ENCODE measurements at regions not wholly inside any gene's neighbourhood (a gene's known extent, or its start where the extent isn't known, plus 50 kb on each side); places are given as distances from the start of the nearest gene placed in this dataset.

GRCh38 chr1:4046836-4047461 is 146.9 kb upstream of the C1orf174 start:
- no peak for DNase-seq

DNA sequence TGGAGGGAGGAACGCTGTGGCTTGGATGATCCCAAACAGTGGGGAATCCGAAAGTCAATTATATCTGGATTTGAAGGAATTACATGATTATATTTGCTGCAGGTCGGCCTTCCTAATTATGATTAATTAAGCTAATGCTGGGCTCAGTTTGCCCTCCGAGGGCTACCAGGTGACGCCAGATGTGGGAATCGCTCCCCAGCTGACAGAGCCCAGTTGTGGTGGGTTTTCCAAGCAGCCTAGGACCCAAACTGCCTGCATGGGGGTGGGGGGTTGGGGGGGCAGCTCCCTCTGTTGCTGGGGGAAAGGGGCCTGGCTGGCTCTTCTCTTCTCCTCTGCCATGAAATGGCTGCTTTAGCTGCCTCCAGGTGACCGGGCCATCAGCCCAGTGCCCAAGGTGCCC is 147.6 kb upstream of the C1orf174 start:
- DNase-seq: no peak

GRCh38 chr1:4048076-4048475 is 148.0 kb upstream of the C1orf174 start:
- DNase-seq: no peak

DNA sequence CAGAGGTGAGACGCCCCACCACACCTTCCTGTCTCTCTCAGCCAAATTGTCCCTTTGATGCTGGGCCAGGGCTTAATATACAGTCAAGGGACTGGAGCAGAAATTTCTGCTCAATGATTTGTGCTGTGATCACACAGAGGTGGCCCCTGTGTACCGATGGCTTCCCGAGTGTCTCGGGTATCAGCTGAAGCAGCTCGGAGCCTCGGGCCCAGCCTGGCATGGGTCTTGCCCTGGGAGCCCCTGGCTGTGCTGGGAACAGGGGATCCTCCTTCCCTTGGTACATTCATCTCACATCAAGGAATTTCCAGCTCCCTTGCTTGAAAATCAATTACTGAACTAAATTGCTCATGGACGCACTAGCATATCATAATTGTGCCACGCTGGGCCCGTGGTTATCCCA is 148.8 kb upstream of the C1orf174 start:
- DNase-seq: no peak

GRCh38 chr1:4050998-4051397 is 150.9 kb upstream of the C1orf174 start:
- no peak for DNase-seq

GRCh38 chr1:4052657-4053056 is 152.6 kb upstream of the C1orf174 start:
- DNase-seq: no peak

DNA sequence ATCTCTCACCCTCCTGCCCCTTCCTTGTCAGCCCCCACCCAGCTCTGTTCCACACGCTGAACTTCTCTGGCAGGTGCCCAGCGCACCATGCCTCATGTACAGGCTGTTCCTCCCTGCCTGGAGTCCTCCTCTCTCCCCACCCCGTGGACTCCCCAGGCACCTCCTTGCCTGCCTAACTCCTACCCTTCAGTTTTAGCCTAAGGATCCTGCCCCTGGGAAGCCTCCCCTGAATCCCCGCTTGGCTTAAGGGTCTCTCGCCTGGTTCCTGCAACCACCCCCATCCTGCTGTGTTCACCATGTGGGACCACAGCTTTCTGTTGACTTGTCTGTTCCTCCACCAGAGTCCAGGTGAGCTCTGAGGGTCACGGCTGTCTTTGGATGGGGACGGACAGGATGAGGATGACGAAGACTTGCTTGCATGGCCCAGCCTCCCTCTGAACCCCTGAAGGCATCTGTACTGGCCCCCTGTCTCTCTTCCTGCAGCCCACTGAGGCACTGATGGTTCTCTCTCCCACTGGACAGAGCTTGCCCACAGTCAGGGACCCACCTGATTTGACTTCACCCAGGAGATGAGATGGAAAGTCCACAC is 153.2 kb upstream of the C1orf174 start:
- no peak for DNase-seq

DNA sequence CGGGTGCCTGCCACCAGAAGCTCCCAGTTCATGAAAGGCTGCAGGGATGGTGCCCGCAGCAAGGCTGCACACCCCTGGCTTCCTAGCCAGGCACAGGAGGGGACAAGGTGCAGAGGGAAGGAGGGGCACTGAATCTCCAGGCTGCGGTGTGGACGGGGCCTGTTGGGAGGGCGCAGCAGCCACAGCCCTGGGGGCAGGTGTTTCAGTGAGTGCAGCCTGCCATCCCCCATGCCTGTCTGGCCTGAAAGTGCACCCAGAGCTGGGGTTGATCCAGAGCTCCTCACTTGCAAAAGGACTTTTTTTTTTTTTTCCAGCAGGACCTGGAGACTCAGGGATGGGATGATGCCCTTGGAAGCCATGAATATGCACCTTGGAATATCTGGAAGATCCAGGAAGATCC is 153.7 kb upstream of the C1orf174 start:
- no peak for DNase-seq

DNA sequence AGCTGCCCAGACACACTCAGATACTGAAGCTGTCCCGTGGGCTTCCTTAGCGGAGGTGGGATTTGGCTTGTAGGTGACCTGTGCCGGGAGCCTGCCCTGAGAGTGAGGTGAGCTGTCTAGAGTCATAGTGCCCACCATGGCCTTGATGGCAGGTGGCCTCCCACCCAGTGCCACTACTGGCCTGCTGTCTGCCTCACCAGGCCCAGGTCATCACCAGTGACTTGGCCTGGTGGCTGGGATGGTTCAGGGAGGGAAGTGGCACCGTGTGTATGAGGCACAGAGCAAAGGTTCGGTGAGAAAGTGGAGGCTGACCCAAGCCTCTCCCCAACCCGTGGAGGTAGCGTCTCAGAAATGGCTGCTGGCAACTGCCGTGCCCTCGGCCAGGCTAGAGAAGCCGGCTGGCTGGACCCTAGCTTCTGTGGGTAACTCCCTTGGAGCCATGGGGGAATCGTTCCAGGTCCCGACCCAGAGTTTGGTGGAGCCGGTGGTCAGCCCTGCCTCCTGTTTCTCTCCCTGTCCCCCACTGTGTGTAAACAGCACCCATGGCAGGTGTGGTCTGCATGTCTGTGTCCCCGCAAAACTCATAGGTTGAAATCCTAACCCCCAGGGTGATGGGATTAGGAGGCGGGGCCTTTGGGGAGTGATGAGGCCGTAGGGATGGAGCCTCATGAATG is 155.4 kb upstream of the C1orf174 start:
- no peak for DNase-seq

DNA sequence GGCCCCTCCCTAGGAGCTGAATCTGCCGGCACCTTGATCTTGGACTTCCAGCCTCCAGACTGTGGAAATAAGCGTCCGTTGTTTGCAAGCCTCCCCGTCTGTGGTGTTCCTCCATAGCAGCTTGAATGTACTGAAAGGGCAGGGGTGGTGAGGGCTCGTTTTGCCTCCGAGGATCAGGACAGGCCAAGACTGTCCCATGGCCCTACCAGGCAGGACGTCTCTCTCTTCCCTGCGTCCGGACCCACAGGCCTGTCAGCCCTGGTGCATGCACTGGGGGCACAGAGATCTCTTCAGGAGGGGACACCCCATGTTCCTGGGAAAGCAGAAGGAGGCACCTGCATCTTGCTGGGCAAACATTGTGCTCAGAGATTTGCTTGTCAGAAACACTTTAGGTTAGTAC is 156.3 kb upstream of the C1orf174 start:
- no peak for DNase-seq

DNA sequence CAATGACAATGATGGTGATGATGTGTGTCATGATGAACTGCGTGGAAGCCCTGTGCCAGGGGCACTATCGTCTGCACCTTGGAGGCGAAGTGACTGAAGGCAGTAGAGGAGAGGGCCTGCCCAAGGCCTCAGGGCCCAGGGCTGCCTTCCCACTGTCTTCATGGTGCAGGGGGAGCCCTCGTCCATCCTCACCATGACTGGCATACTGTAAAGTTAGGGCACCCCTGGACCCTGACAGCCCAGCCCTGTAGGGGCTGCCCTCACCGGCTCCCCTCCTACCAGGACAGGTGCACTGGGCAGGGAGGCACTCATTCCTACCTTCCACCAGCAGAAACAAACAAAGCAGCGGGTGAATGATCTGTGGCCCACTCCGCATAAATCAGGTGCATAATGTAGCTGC is 156.9 kb upstream of the C1orf174 start:
- no peak for DNase-seq

GRCh38 chr1:4057603-4058002 is 157.5 kb upstream of the C1orf174 start:
- DNase-seq: no peak

DNA sequence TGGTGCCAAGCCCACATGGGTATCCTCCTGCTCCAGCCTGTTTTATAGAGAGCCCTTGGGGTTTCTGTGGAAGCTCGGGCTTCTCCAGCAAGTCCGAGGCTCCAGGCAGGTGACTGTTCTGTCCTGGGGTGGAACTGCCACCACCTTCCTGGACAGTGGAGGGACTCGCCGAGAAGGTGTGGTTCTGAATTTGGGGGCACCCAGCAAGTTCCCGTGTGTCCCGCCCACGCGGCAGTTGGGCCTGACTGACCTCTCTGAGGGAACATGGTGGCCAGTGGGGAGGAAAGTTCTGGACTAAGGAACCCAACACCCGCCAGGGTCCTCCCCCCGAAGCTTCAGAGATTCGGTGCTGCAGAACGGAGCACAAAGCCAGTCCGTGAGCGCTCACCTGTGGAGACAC is 158.1 kb upstream of the C1orf174 start:
- DNase-seq: no peak

GRCh38 chr1:4058706-4059105 is 158.6 kb upstream of the C1orf174 start:
- DNase-seq: no peak

- no peak for DNase-seq
Observed at GRCh38 chr1:4059270-4059669, 159.2 kb upstream of the C1orf174 start.

- DNase-seq: no peak
Observed at GRCh38 chr1:4060850-4061249, 160.8 kb upstream of the C1orf174 start.

GRCh38 chr1:4061521-4062031 is 161.5 kb upstream of the C1orf174 start:
- no peak for DNase-seq

DNA sequence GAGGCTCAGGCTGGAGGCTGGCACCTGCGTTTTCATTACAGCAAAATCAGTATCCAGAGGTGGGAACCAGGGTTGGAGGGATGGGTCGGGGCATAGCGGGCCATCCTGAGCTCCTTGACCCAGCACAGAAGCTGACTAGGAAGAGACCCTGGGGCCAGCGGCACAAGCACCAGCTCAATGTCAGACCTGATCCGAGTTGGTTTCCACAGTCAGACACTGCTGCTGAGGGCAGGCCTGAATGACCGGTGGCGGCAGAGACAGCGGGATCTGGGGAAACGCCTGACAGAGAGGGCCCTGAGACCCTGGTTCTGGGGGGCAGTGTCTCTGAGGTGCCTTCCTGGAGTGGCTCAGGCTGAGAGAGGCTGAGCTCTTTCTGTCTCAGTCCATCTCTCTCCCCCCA is 162.0 kb upstream of the C1orf174 start:
- DNase-seq: no peak

- DNase-seq: no peak
Observed at GRCh38 chr1:4062560-4062959, 162.5 kb upstream of the C1orf174 start.

- no peak for DNase-seq
Observed at GRCh38 chr1:4062992-4063391, 162.9 kb upstream of the C1orf174 start.

DNA sequence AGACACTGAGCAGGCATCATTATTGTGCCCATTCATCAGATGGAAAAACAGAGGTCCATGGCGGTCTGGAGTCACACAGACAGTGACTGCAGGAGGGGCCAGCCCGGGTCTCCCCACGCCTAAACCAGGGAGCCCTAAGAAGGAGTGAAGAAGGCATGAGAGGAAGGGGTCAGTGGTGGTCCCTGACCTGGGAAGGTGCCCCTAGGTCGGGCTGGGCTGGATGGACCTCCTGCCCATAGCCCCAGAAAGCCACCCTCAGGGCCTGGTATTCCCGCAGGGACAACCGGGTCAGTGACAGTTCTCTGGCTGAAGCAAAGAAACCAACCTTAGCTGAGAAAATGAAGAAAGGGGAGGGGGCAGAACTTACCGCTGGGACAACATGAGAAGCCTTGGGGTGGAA is 163.4 kb upstream of the C1orf174 start:
- no peak for DNase-seq

DNA sequence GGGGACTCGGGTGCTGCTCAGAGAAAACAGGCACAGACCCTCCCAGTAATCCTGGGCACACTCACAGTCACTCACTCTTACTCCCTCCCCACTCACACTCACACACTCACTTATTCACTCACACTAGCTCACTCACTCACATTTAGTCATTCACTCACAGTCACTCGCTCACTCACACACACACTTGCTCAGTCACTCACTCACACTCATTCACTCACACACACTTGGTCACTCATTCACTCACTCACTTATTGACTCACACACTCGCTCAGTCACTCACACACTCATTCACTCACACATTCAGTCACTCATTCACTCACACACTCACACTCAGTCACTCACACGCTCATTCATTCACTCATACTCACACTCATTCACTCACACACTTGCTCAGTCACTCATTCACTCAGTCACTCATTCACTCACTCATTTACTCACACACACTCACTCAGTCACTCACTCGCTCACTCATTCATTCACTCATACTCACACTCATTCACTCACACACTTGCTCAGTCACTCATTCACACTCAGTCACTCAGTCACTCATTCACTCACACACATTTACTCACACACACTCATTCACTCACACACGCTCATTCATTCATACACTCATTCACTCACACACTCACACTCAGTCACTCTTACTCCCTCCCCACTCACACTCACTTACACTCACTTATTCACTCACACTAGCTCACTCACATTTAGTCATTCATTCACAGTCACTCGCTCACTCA is 164.2 kb upstream of the C1orf174 start:
- DNase-seq: no peak

GRCh38 chr1:4066860-4067599 is 167.0 kb upstream of the C1orf174 start:
- DNase-seq: no peak

Data from hindlimb muscle (tissue), 1 donor.